GM13976 (cell line): ENCODE measurements at regions not wholly inside any gene's neighbourhood (a gene's known extent, or its start where the extent isn't known, plus 50 kb on each side); places are given as distances from the start of the nearest gene placed in this dataset.

Experiments used
- DNase-seq: peaks from one replicate; pipeline ENCODE4 v3.0.0; 2012; ENCODE audit warnings: low spot score
- CTCF ChIP-seq: IDR thresholded peaks from 2 replicates; pipeline ENCODE4 v1.5.1; 2012; ENCODE audit warnings: borderline replicate concordance, mild to moderate bottlenecking; ENCODE audit not compliant: insufficient read depth; ENCODE audit errors: extremely low read depth, missing control alignments, control extremely low read depth
- in situ Hi-C: fragments of 300-500 bp; cut with MboI; formaldehyde crosslinking; loops from one replicate; pipeline ENCODE4 v1.12.0; 2022; ENCODE audit warnings: low sequenced_read_pairs, mixed read lengths, inconsistent platforms; ENCODE audit not compliant: unreplicated experiment

- in situ Hi-C loops: no loop called here
- no peak for TF ChIP-seq CTCF
- no peak for DNase-seq
These were observed 572.9 kb upstream of the ZFP42 start for GRCh38 chr4:187422655-187423054.

- TF ChIP-seq CTCF: no peak
- in situ Hi-C loops: no loop called here
- DNase-seq: no peak
These were observed 570.9 kb upstream of the ZFP42 start for GRCh38 chr4:187424636-187425035.

- in situ Hi-C loops: no loop called here
- TF ChIP-seq CTCF: no peak
- DNase-seq: no peak
These were observed 569.1 kb upstream of the ZFP42 start for GRCh38 chr4:187426511-187426910.

- in situ Hi-C loops: no loop called here
- no peak for TF ChIP-seq CTCF
These were observed 563.3 kb upstream of the ZFP42 start for GRCh38 chr4:187432310-187432709.

GRCh38 chr4:187433141-187433540, 562.4 kb upstream of the ZFP42 start:
- DNase-seq: no peak
- in situ Hi-C loops: no loop called here
- no peak for TF ChIP-seq CTCF

More at GRCh38 chr4:187432310-187432709, 563.3 kb upstream of the ZFP42 start:
- DNase-seq: no peak

GRCh38 chr4:187436251-187436650, 559.3 kb upstream of the ZFP42 start:
- TF ChIP-seq CTCF: no peak
- no peak for DNase-seq

GRCh38 chr4:187444061-187444460, 551.5 kb upstream of the ZFP42 start:
- TF ChIP-seq CTCF: no peak
- in situ Hi-C loops: no loop called here
- no peak for DNase-seq

More at GRCh38 chr4:187436251-187436650, 559.3 kb upstream of the ZFP42 start:
- in situ Hi-C loops: no loop called here
